Mesenchymal stem cell (in vitro differentiated cells and primary cell): ENCODE measurements at regions not wholly inside any gene's neighbourhood (a gene's known extent, or its start where the extent isn't known, plus 50 kb on each side); places are given as distances from the start of the nearest gene placed in this dataset.

ENCODE experiments used
- DNase-seq: peaks from one replicate; pipeline ENCODE4 v3.0.0-alpha.2; 2013
- H2AFZ ChIP-seq: one replicate; pipeline ENCODE4 v1.6.1; 2013; ENCODE audit warnings: low read depth, mild to moderate bottlenecking, control low read depth, inconsistent platforms, low read length, moderate library complexity
- H2AK5ac ChIP-seq: 2 replicates; pipeline ENCODE4 v1.6.1; 2013; ENCODE audit warnings: low read length, moderate library complexity, mild to moderate bottlenecking, inconsistent platforms; ENCODE audit not compliant: severe bottlenecking
- H2BK120ac ChIP-seq: one replicate; pipeline ENCODE4 v1.6.1; 2013; ENCODE audit warnings: low read depth, mild to moderate bottlenecking, inconsistent platforms, low read length, moderate library complexity
- H2BK12ac ChIP-seq, 2 experiments: one replicate each; pipeline ENCODE4 v1.6.1; 2013; ENCODE audit warnings: inconsistent platforms in 2 of 2, low read length in 2 of 2, mild to moderate bottlenecking in 2 of 2, moderate library complexity in 2 of 2, control low read depth in 1 of 2
- H2BK15ac ChIP-seq: one replicate; pipeline ENCODE4 v1.6.1; 2013; ENCODE audit warnings: mild to moderate bottlenecking, low read depth, inconsistent platforms; ENCODE audit not compliant: poor library complexity, severe bottlenecking
- H2BK5ac ChIP-seq: 2 replicates; pipeline ENCODE4 v1.6.1; 2013; ENCODE audit warnings: low read depth, mild to moderate bottlenecking, low read length, control low read depth, inconsistent platforms; ENCODE audit not compliant: poor library complexity, severe bottlenecking
- H3K14ac ChIP-seq, 2 experiments: one replicate each; pipeline ENCODE4 v1.6.1; 2013; ENCODE audit warnings: inconsistent platforms in 2 of 2, low read length in 2 of 2, control low read depth in 1 of 2, mild to moderate bottlenecking in 1 of 2, moderate library complexity in 1 of 2
- H3K18ac ChIP-seq, 2 experiments: one replicate each; pipeline ENCODE4 v1.6.1; 2013; ENCODE audit warnings: inconsistent platforms in 2 of 2, low read length in 2 of 2, control low read depth in 1 of 2, low read depth in 1 of 2, mild to moderate bottlenecking in 1 of 2
- H3K23ac ChIP-seq, 2 experiments: one replicate each; pipeline ENCODE4 v1.6.1; 2013; ENCODE audit warnings: inconsistent platforms in 2 of 2, low read length in 2 of 2, mild to moderate bottlenecking in 2 of 2, moderate library complexity in 2 of 2, control low read depth in 1 of 2
- H3K27ac ChIP-seq: 2 replicates; pipeline ENCODE4 v1.5.1; 2013; ENCODE audit warnings: mild to moderate bottlenecking, moderate library complexity, low read length, control low read depth, inconsistent platforms; ENCODE audit not compliant: poor library complexity, severe bottlenecking
- H3K27me3 ChIP-seq, 2 experiments: 2 replicates each; pipeline versions ENCODE4 v1.6.1 to v1.7.0; 2013; ENCODE audit warnings: low read length in 2 of 2, mild to moderate bottlenecking in 2 of 2, moderate library complexity in 2 of 2, control low read depth in 1 of 2, inconsistent platforms in 1 of 2; ENCODE audit not compliant: control insufficient read depth in 1 of 2, insufficient read depth in 1 of 2
- H3K36me3 ChIP-seq, 2 experiments: 2 replicates each; pipeline versions ENCODE4 v1.6.1 to v1.7.0; 2013; ENCODE audit warnings: low read length in 2 of 2, control low read depth in 1 of 2, inconsistent platforms in 1 of 2, low read depth in 1 of 2, mild to moderate bottlenecking in 1 of 2; ENCODE audit not compliant: insufficient read depth in 2 of 2, control insufficient read depth in 1 of 2
- H3K4ac ChIP-seq, 2 experiments: one replicate each; pipeline ENCODE4 v1.6.1; 2013; ENCODE audit warnings: inconsistent platforms in 2 of 2, low read length in 2 of 2, mild to moderate bottlenecking in 2 of 2, moderate library complexity in 2 of 2, control low read depth in 1 of 2, low read depth in 1 of 2
- H3K4me1 ChIP-seq: 2 replicates; pipeline ENCODE4 v1.6.1; 2013; ENCODE audit warnings: low read depth, low read length, control low read depth; ENCODE audit not compliant: control insufficient read depth, insufficient read depth
- H3K4me2 ChIP-seq: 2 replicates; pipeline ENCODE4 v1.6.1; 2013; ENCODE audit warnings: low read length, mild to moderate bottlenecking, inconsistent platforms; ENCODE audit not compliant: poor library complexity, severe bottlenecking
- H3K4me3 ChIP-seq, 2 experiments: 2 replicates each; pipeline versions ENCODE4 v1.5.1 to v1.7.0; 2013; ENCODE audit warnings: low read length in 2 of 2, mild to moderate bottlenecking in 2 of 2, control low read depth in 1 of 2, low read depth in 1 of 2; ENCODE audit not compliant: insufficient read depth in 1 of 2
- H3K79me1 ChIP-seq: replicated peaks from 2 replicates; pipeline ENCODE4 v1.6.1; 2013; ENCODE audit warnings: mild to moderate bottlenecking, control low read depth, low read length, inconsistent platforms; ENCODE audit not compliant: poor library complexity, severe bottlenecking
- H3K9ac ChIP-seq: 2 replicates; pipeline ENCODE4 v1.7.0; 2013; ENCODE audit warnings: mild to moderate bottlenecking, low read length, moderate library complexity
- H3K9me3 ChIP-seq: 2 replicates; pipeline ENCODE4 v1.7.0; 2013; ENCODE audit warnings: mild to moderate bottlenecking, low read length; ENCODE audit not compliant: control insufficient read depth
- H4K8ac ChIP-seq: one replicate; pipeline ENCODE4 v1.6.1; 2013; ENCODE audit warnings: inconsistent platforms, mild to moderate bottlenecking, low read length, moderate library complexity
- H4K91ac ChIP-seq: one replicate; pipeline ENCODE4 v1.6.1; 2013; ENCODE audit warnings: mild to moderate bottlenecking, low read length, inconsistent platforms
- WGBS: methylation state at CpG from one replicate; pipeline ENCODE4 v1.1.7; 2013; ENCODE audit warnings: mixed read lengths; 5-methylcytosine and 5-hydroxymethylcytosine counted together

- Histone ChIP-seq H3K18ac (no peak overlapping the region), H3K23ac (no peak overlapping the region), H4K8ac (no peak overlapping the region), H2BK120ac (peak overlapping the region; percentile 5), H3K79me1 (no peaks in the 10 kb centered on the region), H4K91ac (no peak overlapping the region), H2AFZ (no peak overlapping the region), H3K4me3 (no peak overlapping the region), H3K14ac (no peak overlapping the region), H3K9ac (no peak overlapping the region), H2BK5ac (no peak overlapping the region), H2BK12ac (no peak overlapping the region), H2BK15ac (no peak overlapping the region), H3K4me1 (no peaks in the 10 kb centered on the region), H3K27me3 (no peaks in the 10 kb centered on the region), H3K4ac (no peak overlapping the region), H3K4me2 (no peak overlapping the region), H2AK5ac (no peak overlapping the region), H3K36me3 (no peaks in the 10 kb centered on the region), H3K9me3 (peaks cover 10% of the 10 kb centered on the region), H3K27ac (no peak overlapping the region)
- WGBS = 91% methylated on average over 2 of the region's 2 CpGs
- no peak for DNase-seq
Observed at GRCh38 chr9:10690546-10690945, 77.7 kb upstream of the PTPRD start.

GRCh38 chr9:10697044-10697443, 84.2 kb upstream of the PTPRD start:
- 100% methylated on average over 2 of the region's 3 CpGs for WGBS
- DNase-seq = no peak

GRCh38 chr9:10700291-10700690, 87.5 kb upstream of the PTPRD start:
- no peak overlapping the region for H4K8ac ChIP-seq
- no peak overlapping the region for H4K91ac ChIP-seq
- H3K4me3 ChIP-seq = no peak overlapping the region
- H2BK15ac ChIP-seq = no peak overlapping the region
- DNase-seq = peak; percentile 38
- H3K27me3 ChIP-seq = no peaks in the 10 kb centered on the region
- no peak overlapping the region for H2BK5ac ChIP-seq
- H3K36me3 ChIP-seq = no peaks in the 10 kb centered on the region
- H3K4me2 ChIP-seq = no peak overlapping the region
- H2BK12ac ChIP-seq = no peak overlapping the region
- H3K27ac ChIP-seq = no peak overlapping the region
- no peaks in the 10 kb centered on the region for H3K4me1 ChIP-seq
- no peak overlapping the region for H3K9ac ChIP-seq
- H3K4ac ChIP-seq = no peak overlapping the region
- no peak overlapping the region for H3K14ac ChIP-seq
- no peak overlapping the region for H3K23ac ChIP-seq
- no peaks in the 10 kb centered on the region for H3K79me1 ChIP-seq
- H2AFZ ChIP-seq = no peak overlapping the region
- H3K9me3 ChIP-seq = peaks cover 4% of the 10 kb centered on the region
- peak overlapping the region in 1 of 2 experiments; percentile 25 for H3K18ac ChIP-seq
- H2AK5ac ChIP-seq = no peak overlapping the region
- H2BK120ac ChIP-seq = no peak overlapping the region

More at GRCh38 chr9:10697044-10697443, 84.2 kb upstream of the PTPRD start:
- H3K9me3 ChIP-seq = peaks cover 4% of the 10 kb centered on the region
- H3K36me3 ChIP-seq = no peaks in the 10 kb centered on the region
- H3K27ac ChIP-seq = no peak overlapping the region
- H2AFZ ChIP-seq = no peak overlapping the region
- H3K4me2 ChIP-seq = no peak overlapping the region
- no peak overlapping the region for H2AK5ac ChIP-seq
- H3K4ac ChIP-seq = no peak overlapping the region
- H3K27me3 ChIP-seq = no peaks in the 10 kb centered on the region
- no peak overlapping the region for H4K8ac ChIP-seq
- H3K18ac ChIP-seq = no peak overlapping the region
- H3K4me1 ChIP-seq = no peaks in the 10 kb centered on the region
- H3K9ac ChIP-seq = no peak overlapping the region
- no peak overlapping the region for H2BK15ac ChIP-seq
- no peak overlapping the region for H2BK5ac ChIP-seq
- no peaks in the 10 kb centered on the region for H3K79me1 ChIP-seq
- H3K14ac ChIP-seq = no peak overlapping the region
- no peak overlapping the region for H3K23ac ChIP-seq
- H2BK120ac ChIP-seq = no peak overlapping the region
- no peak overlapping the region for H3K4me3 ChIP-seq
- H2BK12ac ChIP-seq = no peak overlapping the region
- H4K91ac ChIP-seq = no peak overlapping the region

GRCh38 chr9:10700915-10701314, 88.1 kb upstream of the PTPRD start:
- Histone ChIP-seq H2BK120ac (no peak overlapping the region), H4K91ac (no peak overlapping the region), H3K27me3 (no peaks in the 10 kb centered on the region), H3K4me2 (no peak overlapping the region), H2AK5ac (no peak overlapping the region), H3K14ac (no peak overlapping the region), H2BK15ac (no peak overlapping the region), H2AFZ (no peak overlapping the region), H3K18ac (no peak overlapping the region), H2BK12ac (no peak overlapping the region), H3K4ac (no peak overlapping the region), H3K4me3 (no peak overlapping the region), H3K79me1 (no peaks in the 10 kb centered on the region), H3K27ac (no peak overlapping the region), H3K4me1 (no peaks in the 10 kb centered on the region), H3K9me3 (peaks cover 9% of the 10 kb centered on the region), H2BK5ac (no peak overlapping the region), H3K36me3 (no peaks in the 10 kb centered on the region), H3K23ac (no peak overlapping the region), H3K9ac (no peak overlapping the region), H4K8ac (no peak overlapping the region)
- WGBS = 31% methylated on average over 2 of the region's 3 CpGs
- DNase-seq = peak; percentile 54
